K562 (cell line): ENCODE measurements at regions not wholly inside any gene's neighbourhood (a gene's known extent, or its start where the extent isn't known, plus 50 kb on each side); places are given as distances from the start of the nearest gene placed in this dataset.

Source experiments
- FOXM1 ChIP-seq, 2 experiments: fragments of 450-650 bp in 1 of 2; sonication (generic) in 1 of 2; formaldehyde crosslinking in 1 of 2; IDR thresholded peaks; 2 replicates each; pipeline versions ENCODE4 v1.6.1 to v1.9.0; 2017 to 2022; ENCODE audit warnings: low read depth in 2 of 2, mild to moderate bottlenecking in 2 of 2, missing genetic modification reagents in 1 of 2, moderate library complexity in 1 of 2
- KLF1 ChIP-seq: fragments of 450-650 bp; IDR thresholded peaks from 2 replicates; pipeline ENCODE4 v1.6.1; 2016; ENCODE audit warnings: missing genetic modification characterization, missing compliant biosample characterization
- NFYB ChIP-seq: IDR thresholded peaks from 2 replicates; pipeline ENCODE4 v1.6.1; 2011; ENCODE audit warnings: mild to moderate bottlenecking, moderate library complexity; ENCODE audit not compliant: insufficient read length; ENCODE audit errors: extremely low read depth
- PHB ChIP-seq: fragments of 250-450 bp; sonication (Bioruptor Pico); IDR thresholded peaks from 2 replicates; pipeline ENCODE4 v1.5.0; 2021
- POLR2A ChIP-seq: fragments of 450-650 bp; conservative IDR thresholded peaks from 2 replicates; pipeline ENCODE4 v1.6.1; 2016
- PREB ChIP-seq: sonication (generic); formaldehyde crosslinking; IDR thresholded peaks from 2 replicates; pipeline ENCODE4 v1.8.1; 2023; ENCODE audit warnings: mild to moderate bottlenecking, missing genetic modification reagents
- SPI1 ChIP-seq: IDR thresholded peaks from 2 replicates; pipeline ENCODE4 v1.6.1; 2011; ENCODE audit warnings: low read depth, low read length, control low read depth, borderline replicate concordance
- XRCC5 ChIP-seq: fragments of 200-400 bp; formaldehyde crosslinking; IDR thresholded peaks from 2 replicates; pipeline ENCODE4 v1.6.1; 2017; ENCODE audit warnings: low read depth, mild to moderate bottlenecking, low read length
- TF ChIP-seq, protein P1 (sequence below), 3 experiments: IDR thresholded peaks in 2 of 3; conservative IDR thresholded peaks in 1 of 3; 2 replicates each; pipeline ENCODE4 v1.5.1; 2011 to 2012; ENCODE audit warnings: low read length in 3 of 3, mild to moderate bottlenecking in 3 of 3, control low read depth in 2 of 3, improper control_type of control experiment in 1 of 3, inconsistent platforms in 1 of 3, low read depth in 1 of 3, mixed read lengths in 1 of 3, moderate library complexity in 1 of 3; ENCODE audit not compliant: insufficient read depth in 2 of 3
- TF ChIP-seq, protein P2 (sequence below): fragments of 200-600 bp; sonication (generic); IDR thresholded peaks from one replicate; pipeline ENCODE4 v1.6.1; 2012; ENCODE audit warnings: mild to moderate bottlenecking, low read depth, low read length, inconsistent platforms

- TF ChIP-seq SPI1, result no peak
- no peak for TF ChIP-seq POLR2A
- TF ChIP-seq, protein P1, sequence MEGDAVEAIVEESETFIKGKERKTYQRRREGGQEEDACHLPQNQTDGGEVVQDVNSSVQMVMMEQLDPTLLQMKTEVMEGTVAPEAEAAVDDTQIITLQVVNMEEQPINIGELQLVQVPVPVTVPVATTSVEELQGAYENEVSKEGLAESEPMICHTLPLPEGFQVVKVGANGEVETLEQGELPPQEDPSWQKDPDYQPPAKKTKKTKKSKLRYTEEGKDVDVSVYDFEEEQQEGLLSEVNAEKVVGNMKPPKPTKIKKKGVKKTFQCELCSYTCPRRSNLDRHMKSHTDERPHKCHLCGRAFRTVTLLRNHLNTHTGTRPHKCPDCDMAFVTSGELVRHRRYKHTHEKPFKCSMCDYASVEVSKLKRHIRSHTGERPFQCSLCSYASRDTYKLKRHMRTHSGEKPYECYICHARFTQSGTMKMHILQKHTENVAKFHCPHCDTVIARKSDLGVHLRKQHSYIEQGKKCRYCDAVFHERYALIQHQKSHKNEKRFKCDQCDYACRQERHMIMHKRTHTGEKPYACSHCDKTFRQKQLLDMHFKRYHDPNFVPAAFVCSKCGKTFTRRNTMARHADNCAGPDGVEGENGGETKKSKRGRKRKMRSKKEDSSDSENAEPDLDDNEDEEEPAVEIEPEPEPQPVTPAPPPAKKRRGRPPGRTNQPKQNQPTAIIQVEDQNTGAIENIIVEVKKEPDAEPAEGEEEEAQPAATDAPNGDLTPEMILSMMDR (IDR thresholded peaks at IDR 0.05 in 2 of 3, conservative IDR thresholded peaks at IDR 0.05 in 1 of 3; ENCODE audit: insufficient read depth in 2 of 3, low read depth in 1 of 3, low read length in 3 of 3), result no peak
- TF ChIP-seq KLF1 (tag), result no peak
- TF ChIP-seq, protein P2, sequence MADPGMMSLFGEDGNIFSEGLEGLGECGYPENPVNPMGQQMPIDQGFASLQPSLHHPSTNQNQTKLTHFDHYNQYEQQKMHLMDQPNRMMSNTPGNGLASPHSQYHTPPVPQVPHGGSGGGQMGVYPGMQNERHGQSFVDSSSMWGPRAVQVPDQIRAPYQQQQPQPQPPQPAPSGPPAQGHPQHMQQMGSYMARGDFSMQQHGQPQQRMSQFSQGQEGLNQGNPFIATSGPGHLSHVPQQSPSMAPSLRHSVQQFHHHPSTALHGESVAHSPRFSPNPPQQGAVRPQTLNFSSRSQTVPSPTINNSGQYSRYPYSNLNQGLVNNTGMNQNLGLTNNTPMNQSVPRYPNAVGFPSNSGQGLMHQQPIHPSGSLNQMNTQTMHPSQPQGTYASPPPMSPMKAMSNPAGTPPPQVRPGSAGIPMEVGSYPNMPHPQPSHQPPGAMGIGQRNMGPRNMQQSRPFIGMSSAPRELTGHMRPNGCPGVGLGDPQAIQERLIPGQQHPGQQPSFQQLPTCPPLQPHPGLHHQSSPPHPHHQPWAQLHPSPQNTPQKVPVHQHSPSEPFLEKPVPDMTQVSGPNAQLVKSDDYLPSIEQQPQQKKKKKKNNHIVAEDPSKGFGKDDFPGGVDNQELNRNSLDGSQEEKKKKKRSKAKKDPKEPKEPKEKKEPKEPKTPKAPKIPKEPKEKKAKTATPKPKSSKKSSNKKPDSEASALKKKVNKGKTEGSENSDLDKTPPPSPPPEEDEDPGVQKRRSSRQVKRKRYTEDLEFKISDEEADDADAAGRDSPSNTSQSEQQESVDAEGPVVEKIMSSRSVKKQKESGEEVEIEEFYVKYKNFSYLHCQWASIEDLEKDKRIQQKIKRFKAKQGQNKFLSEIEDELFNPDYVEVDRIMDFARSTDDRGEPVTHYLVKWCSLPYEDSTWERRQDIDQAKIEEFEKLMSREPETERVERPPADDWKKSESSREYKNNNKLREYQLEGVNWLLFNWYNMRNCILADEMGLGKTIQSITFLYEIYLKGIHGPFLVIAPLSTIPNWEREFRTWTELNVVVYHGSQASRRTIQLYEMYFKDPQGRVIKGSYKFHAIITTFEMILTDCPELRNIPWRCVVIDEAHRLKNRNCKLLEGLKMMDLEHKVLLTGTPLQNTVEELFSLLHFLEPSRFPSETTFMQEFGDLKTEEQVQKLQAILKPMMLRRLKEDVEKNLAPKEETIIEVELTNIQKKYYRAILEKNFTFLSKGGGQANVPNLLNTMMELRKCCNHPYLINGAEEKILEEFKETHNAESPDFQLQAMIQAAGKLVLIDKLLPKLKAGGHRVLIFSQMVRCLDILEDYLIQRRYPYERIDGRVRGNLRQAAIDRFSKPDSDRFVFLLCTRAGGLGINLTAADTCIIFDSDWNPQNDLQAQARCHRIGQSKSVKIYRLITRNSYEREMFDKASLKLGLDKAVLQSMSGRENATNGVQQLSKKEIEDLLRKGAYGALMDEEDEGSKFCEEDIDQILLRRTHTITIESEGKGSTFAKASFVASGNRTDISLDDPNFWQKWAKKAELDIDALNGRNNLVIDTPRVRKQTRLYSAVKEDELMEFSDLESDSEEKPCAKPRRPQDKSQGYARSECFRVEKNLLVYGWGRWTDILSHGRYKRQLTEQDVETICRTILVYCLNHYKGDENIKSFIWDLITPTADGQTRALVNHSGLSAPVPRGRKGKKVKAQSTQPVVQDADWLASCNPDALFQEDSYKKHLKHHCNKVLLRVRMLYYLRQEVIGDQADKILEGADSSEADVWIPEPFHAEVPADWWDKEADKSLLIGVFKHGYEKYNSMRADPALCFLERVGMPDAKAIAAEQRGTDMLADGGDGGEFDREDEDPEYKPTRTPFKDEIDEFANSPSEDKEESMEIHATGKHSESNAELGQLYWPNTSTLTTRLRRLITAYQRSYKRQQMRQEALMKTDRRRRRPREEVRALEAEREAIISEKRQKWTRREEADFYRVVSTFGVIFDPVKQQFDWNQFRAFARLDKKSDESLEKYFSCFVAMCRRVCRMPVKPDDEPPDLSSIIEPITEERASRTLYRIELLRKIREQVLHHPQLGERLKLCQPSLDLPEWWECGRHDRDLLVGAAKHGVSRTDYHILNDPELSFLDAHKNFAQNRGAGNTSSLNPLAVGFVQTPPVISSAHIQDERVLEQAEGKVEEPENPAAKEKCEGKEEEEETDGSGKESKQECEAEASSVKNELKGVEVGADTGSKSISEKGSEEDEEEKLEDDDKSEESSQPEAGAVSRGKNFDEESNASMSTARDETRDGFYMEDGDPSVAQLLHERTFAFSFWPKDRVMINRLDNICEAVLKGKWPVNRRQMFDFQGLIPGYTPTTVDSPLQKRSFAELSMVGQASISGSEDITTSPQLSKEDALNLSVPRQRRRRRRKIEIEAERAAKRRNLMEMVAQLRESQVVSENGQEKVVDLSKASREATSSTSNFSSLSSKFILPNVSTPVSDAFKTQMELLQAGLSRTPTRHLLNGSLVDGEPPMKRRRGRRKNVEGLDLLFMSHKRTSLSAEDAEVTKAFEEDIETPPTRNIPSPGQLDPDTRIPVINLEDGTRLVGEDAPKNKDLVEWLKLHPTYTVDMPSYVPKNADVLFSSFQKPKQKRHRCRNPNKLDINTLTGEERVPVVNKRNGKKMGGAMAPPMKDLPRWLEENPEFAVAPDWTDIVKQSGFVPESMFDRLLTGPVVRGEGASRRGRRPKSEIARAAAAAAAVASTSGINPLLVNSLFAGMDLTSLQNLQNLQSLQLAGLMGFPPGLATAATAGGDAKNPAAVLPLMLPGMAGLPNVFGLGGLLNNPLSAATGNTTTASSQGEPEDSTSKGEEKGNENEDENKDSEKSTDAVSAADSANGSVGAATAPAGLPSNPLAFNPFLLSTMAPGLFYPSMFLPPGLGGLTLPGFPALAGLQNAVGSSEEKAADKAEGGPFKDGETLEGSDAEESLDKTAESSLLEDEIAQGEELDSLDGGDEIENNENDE, result no peak
- no peak for TF ChIP-seq FOXM1 (IDR thresholded peaks at IDR 0.05; ENCODE audit: low read depth)
- TF ChIP-seq FOXM1 (CRISPR knock-in tag; IDR thresholded peaks at IDR 0.05; ENCODE audit: low read depth), result no peak
- TF ChIP-seq PREB (CRISPR knock-in tag), result no peak
- TF ChIP-seq XRCC5, result no peak
- TF ChIP-seq NFYB, result no peak
- no peak for TF ChIP-seq PHB (CRISPR knock-in tag)
These were observed 559.0 kb upstream of the NRP1 start for GRCh38 chr10:33893506-33893905.
